ENCODE measurements at regions not wholly inside any gene's neighbourhood (a gene's known extent, or its start where the extent isn't known, plus 50 kb on each side); places are given as distances from the start of the nearest gene placed in this dataset.

- TF ChIP-seq CTCF (IDR thresholded peaks at IDR 0.05 in 2 of 3, conservative IDR thresholded peaks at IDR 0.05 in 1 of 3; ENCODE audit: borderline replicate concordance in 1 of 3, insufficient read depth in 1 of 3, low read depth in 2 of 3, low read length in 2 of 3) = no peak
- no peak for TF ChIP-seq EZH2 (IDR thresholded peaks at IDR 0.05)
- TF ChIP-seq POLR2A (IDR thresholded peaks at IDR 0.05; ENCODE audit: borderline replicate concordance, extremely low read depth, insufficient read depth, insufficient read length) = no peak
- no peak for TF ChIP-seq REST (IDR thresholded peaks at IDR 0.05; ENCODE audit: low read depth)
- TF ChIP-seq MAX (IDR thresholded peaks at IDR 0.05) = no peak
- TF ChIP-seq CEBPB (IDR thresholded peaks at IDR 0.05; ENCODE audit: low read depth) = no peak
- no peak for TF ChIP-seq ZBTB33 (IDR thresholded peaks at IDR 0.05; ENCODE audit: extremely low read depth, insufficient replicate concordance, low read length)
- no peak for TF ChIP-seq POLR2AphosphoS5 (IDR thresholded peaks at IDR 0.05; ENCODE audit: low read depth, low read length)
- no peak for TF ChIP-seq YY1 (IDR thresholded peaks at IDR 0.05; ENCODE audit: extremely low read depth, insufficient replicate concordance, low read depth, low read length)
- no peak for TF ChIP-seq TCF7L2 (IDR thresholded peaks at IDR 0.05; ENCODE audit: borderline replicate concordance, extremely low read depth, insufficient read depth, insufficient read length)
- no peak for TF ChIP-seq SIN3A (IDR thresholded peaks at IDR 0.05; ENCODE audit: low read depth)
- no peak for TF ChIP-seq JUND (IDR thresholded peaks at IDR 0.05)
- no peak for TF ChIP-seq SP1 (IDR thresholded peaks at IDR 0.05; ENCODE audit: low read depth)
- no peak for TF ChIP-seq ATF3 (IDR thresholded peaks at IDR 0.05)
These were observed 203.4 kb upstream of the POU3F3 start for GRCh38 chr2:104650405-104650996.
